ENCODE measurements at regions not wholly inside any gene's neighbourhood (a gene's known extent, or its start where the extent isn't known, plus 50 kb on each side); places are given as distances from the start of the nearest gene placed in this dataset.

DNA sequence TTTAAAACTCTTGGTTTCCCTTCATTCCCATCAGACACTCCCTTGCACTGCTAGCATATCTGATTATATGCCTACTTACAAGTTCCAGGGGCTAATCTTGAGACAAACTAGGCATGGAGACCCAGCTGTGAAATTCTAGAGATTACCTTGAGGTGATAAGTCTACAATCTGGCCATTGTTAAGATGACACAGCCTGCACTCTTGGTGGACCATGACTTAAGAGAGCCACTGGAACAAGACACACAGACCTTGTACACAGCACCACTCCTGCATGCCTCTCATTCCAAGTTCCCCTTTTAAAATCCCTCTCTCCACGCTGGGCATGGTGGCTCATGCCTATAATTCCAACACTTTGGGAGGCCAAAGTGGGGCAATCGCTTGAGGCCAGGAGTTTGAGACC lies 387.2 kb upstream of the DCC start:
- Histone ChIP-seq H3K36me3 (ENCODE audit: control insufficient read depth, low read length) (no peaks in the 10 kb centered on the region), H3K9me2 (replicated peaks; ENCODE audit: control insufficient read depth, low read length) (no peaks in the 10 kb centered on the region), H3K4me1 (ENCODE audit: control insufficient read depth, low read length) (no peaks in the 10 kb centered on the region), H3K27ac (ENCODE audit: low read depth, low read length) (no peak overlapping the region), H3K9me3 (ENCODE audit: control insufficient read depth, insufficient read depth, low read length) (peaks cover 3% of the 10 kb centered on the region; the same call in 1 of the 2 replicates), H3K79me2 (ENCODE audit: control insufficient read depth, low read length) (no peaks in the 10 kb centered on the region), H3F3A (ENCODE audit: control insufficient read depth, insufficient read depth) (no peaks in the 10 kb centered on the region), H3K4me3 (ENCODE audit: low read length) (no peak overlapping the region), H4K20me1 (ENCODE audit: control insufficient read depth, insufficient read depth, low read depth, low read length) (no peaks in the 10 kb centered on the region), H3K4me2 (ENCODE audit: low read length) (no peak overlapping the region), H3K27me3 (ENCODE audit: control insufficient read depth, low read length) (no peaks in the 10 kb centered on the region)
- no peak for TF ChIP-seq EZH2phosphoT487 (IDR thresholded peaks at IDR 0.05; ENCODE audit: borderline replicate concordance, low read length)
- TF ChIP-seq, protein P1, sequence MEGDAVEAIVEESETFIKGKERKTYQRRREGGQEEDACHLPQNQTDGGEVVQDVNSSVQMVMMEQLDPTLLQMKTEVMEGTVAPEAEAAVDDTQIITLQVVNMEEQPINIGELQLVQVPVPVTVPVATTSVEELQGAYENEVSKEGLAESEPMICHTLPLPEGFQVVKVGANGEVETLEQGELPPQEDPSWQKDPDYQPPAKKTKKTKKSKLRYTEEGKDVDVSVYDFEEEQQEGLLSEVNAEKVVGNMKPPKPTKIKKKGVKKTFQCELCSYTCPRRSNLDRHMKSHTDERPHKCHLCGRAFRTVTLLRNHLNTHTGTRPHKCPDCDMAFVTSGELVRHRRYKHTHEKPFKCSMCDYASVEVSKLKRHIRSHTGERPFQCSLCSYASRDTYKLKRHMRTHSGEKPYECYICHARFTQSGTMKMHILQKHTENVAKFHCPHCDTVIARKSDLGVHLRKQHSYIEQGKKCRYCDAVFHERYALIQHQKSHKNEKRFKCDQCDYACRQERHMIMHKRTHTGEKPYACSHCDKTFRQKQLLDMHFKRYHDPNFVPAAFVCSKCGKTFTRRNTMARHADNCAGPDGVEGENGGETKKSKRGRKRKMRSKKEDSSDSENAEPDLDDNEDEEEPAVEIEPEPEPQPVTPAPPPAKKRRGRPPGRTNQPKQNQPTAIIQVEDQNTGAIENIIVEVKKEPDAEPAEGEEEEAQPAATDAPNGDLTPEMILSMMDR (IDR thresholded peaks at IDR 0.05; ENCODE audit: low read depth, low read length, poor library complexity, severe bottlenecking), result no peak

DNA sequence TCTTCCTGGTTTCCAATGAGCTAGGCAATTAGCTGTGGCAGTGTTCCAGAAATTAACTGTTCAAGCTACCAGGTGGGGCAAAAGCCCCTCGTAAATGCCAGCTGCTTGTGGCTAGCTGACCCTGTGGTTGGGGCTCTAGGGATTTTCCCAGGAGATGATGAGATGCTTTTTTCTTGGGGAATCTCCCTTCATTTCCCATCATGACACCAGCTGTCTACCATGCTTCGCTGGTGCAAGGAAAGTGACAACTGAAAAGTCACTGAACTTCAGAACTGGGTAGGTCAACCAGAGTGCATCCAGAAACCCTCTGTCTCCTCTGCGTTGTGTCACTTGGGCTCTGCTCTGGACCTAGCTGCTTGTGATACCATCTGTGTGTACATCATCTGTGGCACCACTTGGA lies 386.5 kb upstream of the DCC start:
- H3K79me2 ChIP-seq (ENCODE audit: control insufficient read depth, low read length), result no peaks in the 10 kb centered on the region
- H4K20me1 ChIP-seq (ENCODE audit: control insufficient read depth, insufficient read depth, low read depth, low read length), result no peaks in the 10 kb centered on the region
- H3F3A ChIP-seq (ENCODE audit: control insufficient read depth, insufficient read depth), result no peaks in the 10 kb centered on the region
- H3K27me3 ChIP-seq (ENCODE audit: control insufficient read depth, low read length), result no peaks in the 10 kb centered on the region
- TF ChIP-seq EZH2phosphoT487 (IDR thresholded peaks at IDR 0.05; ENCODE audit: borderline replicate concordance, low read length), result no peak
- TF ChIP-seq, protein P1 (IDR thresholded peaks at IDR 0.05; ENCODE audit: low read depth, low read length, poor library complexity, severe bottlenecking), result no peak
- no peak overlapping the region for H3K4me2 ChIP-seq (ENCODE audit: low read length)
- no peak overlapping the region for H3K27ac ChIP-seq (ENCODE audit: low read depth, low read length)
- peaks cover 3% of the 10 kb centered on the region; the same call in 1 of the 2 replicates for H3K9me3 ChIP-seq (ENCODE audit: control insufficient read depth, insufficient read depth, low read length)
- no peaks in the 10 kb centered on the region for H3K4me1 ChIP-seq (ENCODE audit: control insufficient read depth, low read length)
- no peaks in the 10 kb centered on the region for H3K9me2 ChIP-seq (replicated peaks; ENCODE audit: control insufficient read depth, low read length)
- H3K36me3 ChIP-seq (ENCODE audit: control insufficient read depth, low read length), result no peaks in the 10 kb centered on the region
- H3K4me3 ChIP-seq (ENCODE audit: low read length), result no peak overlapping the region

DNA sequence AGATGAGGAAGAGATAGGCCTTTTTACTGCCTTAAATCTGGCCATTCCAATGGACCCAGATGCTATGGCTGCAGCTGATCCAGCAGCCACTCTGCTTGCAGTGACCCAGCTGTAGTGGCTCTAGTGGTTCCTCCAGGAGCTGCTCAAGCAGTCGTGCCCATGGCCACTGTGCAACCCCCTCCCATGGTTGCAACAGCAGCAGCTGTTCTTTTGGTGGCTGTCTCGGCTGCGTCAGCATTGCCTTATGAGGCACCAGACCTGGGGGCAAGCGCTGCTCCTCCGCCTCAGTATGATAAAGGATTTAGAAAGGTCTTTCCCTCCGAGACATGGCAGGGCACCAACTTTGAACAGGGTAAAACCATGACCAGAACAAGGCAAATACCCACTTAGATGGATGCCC lies 384.9 kb upstream of the DCC start:
- Histone ChIP-seq H3K4me3 (ENCODE audit: low read length) (no peak overlapping the region), H3F3A (ENCODE audit: control insufficient read depth, insufficient read depth) (no peaks in the 10 kb centered on the region), H3K79me2 (ENCODE audit: control insufficient read depth, low read length) (no peaks in the 10 kb centered on the region), H3K9me2 (replicated peaks; ENCODE audit: control insufficient read depth, low read length) (no peaks in the 10 kb centered on the region), H3K4me1 (ENCODE audit: control insufficient read depth, low read length) (no peaks in the 10 kb centered on the region), H3K9me3 (ENCODE audit: control insufficient read depth, insufficient read depth, low read length) (peaks cover 3% of the 10 kb centered on the region; the same call in 1 of the 2 replicates), H3K27me3 (ENCODE audit: control insufficient read depth, low read length) (no peaks in the 10 kb centered on the region), H3K36me3 (ENCODE audit: control insufficient read depth, low read length) (no peaks in the 10 kb centered on the region), H3K27ac (ENCODE audit: low read depth, low read length) (no peak overlapping the region), H3K4me2 (ENCODE audit: low read length) (no peak overlapping the region), H4K20me1 (ENCODE audit: control insufficient read depth, insufficient read depth, low read depth, low read length) (no peaks in the 10 kb centered on the region)
- no peak for TF ChIP-seq EZH2phosphoT487 (IDR thresholded peaks at IDR 0.05; ENCODE audit: borderline replicate concordance, low read length)
- TF ChIP-seq, protein P1 (IDR thresholded peaks at IDR 0.05; ENCODE audit: low read depth, low read length, poor library complexity, severe bottlenecking), result no peak

Data from DOHH2 (cell line).